GM18861 (cell line): ENCODE measurements at regions not wholly inside any gene's neighbourhood (a gene's known extent, or its start where the extent isn't known, plus 50 kb on each side); places are given as distances from the start of the nearest gene placed in this dataset.
"Not testable (repeated sequence)": the region's sequence is repeated elsewhere in the genome, so short reads cannot be mapped to it uniquely, and the experiment has no call there.

Experiments used
- ATAC-seq: cut with Tn5 transposase; IDR thresholded peaks from one replicate; pipeline ENCODE4 v1.9.1; 2021; ENCODE audit not compliant: unreplicated experiment

DNA sequence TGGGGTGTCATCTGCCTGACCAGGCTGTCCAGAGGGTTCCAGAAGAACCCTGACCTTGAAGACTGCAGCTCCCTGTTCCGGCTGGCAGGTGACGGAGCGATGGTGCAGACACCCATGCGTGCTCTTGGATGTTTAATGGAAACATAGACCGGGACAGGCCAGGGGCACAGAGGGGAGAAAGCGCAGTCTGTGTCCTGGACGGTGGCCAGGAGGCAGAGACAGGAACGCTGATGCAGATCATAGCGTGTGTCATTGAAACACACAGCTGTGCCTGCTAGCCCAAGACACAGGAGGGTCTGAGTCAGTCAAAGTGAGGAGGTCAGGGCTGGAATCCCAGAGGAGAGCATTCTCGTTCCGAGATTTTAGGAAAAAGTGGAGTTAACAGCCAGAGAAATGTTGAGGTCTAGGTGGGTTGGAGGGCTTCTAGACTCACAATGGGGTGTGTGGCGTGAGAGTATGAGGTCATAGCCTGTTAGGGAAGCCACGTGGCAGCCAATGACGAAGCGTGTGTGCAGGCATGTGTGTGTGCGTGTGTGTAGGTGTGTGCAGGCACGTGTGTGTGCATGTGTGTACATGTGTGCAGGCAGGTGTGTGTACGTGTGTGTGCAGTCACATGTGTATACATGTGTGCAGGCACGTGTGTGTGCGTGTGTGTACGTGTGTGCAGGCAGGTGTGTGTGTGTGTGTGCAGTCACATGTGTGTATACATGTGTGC lies 167.0 kb downstream of the ERMARD start:
- no peak for ATAC-seq

DNA sequence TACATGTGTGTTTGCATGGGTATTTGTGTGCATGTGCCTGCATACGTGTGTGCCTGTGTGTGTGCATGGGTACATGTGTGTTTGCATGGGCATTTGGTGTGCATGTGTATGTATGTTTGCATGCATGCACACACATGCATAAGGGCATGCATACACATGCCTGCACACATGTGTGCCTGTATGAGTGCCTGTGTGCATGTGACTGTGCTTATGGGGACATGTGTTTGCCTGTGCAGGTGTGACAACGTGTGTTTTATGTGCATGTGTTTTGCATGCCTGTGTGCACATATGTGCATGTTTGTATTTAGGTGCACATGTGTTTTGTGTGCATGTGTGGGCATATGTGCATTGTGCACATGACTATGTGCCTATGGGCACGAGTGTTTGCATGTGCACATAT lies 165.7 kb downstream of the ERMARD start:
- ATAC-seq: no peak

DNA sequence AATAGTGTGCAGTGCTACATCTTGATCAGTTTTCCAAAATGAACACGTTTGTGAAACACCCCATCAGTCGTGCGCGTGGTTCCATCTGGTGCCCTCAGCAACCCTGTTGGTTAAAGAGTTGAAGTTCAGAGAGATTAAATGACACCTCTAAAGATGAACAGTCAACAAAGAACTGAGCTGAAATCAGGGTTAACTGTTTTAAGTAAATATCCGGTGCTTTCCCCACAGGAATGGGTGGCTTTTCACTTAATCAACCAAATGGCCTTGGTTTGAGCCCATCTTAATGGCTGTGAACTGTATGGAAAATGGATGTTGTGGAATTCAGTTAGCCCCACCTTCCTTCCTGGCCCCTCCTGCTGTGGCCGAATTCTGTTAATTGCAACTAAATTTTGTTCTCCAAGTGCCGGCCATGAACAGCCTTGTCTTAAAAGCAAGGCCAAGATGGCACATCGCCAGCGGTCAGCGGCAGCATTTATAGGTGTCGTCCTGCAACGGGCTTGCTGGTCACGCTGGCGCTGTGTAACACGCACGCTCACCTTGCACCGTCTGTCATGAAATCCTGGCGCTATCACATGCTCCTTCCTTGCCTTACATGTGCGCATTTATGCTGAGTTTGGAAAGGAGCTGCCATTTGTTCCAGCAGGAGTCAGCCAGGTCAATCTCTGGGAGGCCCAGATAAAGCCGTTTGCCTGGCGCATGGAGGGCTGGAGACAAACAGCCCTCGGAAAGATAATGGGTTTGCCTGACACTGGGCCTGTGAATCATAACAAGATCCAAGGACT lies 164.5 kb downstream of the ERMARD start:
- ATAC-seq: no peak

DNA sequence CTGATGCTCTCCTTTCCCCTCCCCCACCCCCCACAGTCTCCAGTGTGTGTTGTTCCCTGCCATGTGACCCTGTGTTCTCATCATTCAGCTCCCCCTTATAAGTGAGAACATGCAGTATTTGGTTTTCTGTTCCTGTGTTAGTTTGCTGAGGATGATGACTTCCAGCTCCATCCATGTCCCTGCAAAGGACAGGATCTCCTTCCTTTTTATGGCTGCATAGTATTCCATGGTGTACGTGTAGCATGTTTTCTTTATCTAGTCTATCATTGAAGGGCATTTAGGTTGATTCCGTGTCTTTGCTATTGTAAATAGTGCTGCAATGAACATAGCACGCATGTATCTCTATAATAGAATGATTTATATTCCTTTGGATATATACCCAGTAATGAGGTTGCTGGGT lies 162.3 kb downstream of the ERMARD start:
- ATAC-seq: not testable (repeated sequence)

DNA sequence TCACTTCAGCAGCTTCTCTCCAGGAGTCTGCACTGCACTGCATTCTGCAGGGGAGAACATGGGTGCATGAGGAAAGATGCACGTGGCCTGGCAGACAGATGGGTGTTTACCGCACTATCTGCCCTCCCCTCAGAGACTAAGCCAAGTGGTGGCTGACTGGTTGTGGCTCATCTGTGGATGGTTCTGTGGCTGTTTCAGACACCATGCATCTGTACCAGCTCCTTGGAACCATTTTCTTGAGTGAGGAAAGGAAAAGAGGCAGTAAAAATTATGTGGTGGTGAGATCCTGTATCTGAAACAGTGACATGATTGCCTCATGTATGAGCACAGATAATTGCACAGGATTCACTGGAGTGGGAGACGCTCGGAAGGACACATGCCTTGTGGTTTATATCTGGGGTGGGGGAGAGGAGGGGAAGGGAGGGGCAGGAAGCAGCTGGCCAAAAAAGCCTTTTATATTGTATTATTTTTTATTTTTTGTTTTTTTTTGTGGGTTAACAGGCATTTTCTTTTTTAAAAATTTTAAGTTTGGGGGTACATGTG lies 161.7 kb downstream of the ERMARD start:
- ATAC-seq: no peak

DNA sequence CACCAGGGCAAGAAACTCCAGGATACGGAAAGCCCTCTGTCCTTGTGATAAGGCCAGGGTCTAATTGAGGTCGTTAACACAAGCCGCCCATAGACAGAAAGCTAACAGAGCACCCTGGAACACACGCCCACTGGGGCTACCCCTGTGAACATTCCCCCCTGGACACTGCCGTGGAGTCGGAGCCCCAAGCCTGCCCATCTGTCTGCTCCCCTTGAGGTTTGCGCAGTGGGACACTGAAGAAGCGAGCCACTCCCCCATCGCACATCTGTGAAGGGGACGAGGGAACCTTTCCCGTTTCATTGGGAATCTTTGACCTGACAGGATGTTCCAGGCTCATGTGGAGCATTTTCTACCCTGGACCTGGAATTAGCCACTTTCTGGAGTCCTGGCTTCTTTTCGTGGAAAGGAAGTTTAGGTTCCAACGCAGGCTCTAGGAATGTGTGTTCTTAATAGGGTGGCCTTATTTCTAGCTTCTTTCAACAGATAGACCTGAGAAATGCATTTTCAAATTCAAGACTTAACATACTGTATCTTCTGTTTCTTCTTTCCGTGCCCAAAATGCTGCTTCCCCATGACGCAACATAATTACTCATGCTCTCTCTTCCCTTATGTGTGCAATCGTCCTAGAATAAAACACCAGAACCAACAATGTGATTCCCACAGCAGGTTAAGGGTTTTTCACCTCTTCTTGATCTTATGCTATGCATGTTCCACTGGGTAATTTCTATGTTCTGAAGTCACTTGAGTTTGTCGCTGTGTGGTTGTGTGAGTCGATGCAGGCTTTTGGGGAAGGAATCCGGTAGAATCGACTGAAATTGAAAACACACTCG lies 161.1 kb downstream of the ERMARD start:
- no peak for ATAC-seq

DNA sequence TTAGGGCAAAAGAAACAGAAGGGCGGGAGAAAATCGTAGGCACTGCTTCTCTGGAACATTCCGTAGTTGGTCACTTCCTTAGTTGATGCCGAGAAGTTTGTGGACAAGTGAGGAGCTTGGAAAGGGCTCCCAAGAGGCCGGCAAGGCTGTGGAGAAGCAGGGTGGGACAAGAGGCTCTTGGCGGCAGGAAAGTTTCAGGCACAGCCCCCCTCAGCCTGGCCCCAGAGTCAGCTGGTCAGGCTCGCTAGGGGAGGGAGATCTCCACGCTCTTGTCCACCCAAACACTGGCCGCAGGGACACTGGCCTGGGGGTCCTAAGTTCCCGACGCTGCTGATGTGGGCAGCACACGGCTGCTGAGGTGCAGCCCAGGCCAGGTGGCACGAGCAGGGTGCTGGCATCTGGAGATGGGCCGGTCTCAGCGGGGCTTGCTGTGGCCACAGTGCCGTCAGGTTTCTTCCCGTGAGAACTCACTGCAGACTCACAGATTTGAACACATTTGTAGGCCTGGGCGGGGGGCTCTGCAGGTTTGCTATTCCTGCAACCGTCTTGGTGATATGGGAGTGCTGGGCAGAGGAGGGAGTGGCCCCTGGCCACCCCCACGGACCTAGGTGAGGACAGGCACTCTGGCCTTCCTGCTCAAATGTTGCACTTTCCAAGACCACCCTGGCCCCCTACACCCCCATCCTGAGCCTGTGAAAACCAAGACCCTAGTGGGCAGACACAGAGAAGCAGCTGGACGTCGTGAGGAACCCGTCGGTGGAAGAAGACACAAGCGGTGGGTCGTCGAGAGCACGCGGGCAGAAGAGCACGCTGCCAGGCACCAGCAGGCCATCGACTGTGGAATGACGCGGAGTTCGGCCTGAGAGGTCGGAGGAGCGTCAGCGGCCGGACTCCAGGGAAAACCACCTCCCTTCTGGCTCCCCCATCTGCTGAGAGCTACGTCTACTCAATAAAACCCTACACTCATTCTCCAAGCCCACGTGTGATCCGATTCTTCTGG lies 160.1 kb downstream of the ERMARD start:
- no peak for ATAC-seq

DNA sequence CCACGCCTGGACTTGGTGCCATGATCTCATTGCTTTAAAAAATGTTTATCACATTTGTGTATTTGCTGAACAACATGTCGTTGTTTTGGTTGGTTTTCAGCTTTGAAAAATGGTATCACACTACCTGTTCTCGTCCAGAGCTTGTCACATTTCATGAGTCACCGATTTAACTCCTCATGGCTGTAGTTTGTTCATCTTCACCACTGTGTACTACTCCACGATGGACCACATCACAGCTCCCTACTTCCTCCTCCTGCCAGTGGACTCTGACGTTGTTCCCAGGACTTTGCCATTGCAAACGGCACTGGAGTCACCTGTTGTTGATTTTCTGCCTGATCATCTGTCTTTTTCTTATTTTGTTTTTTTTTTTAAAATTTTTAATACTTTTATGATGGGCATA lies 157.7 kb downstream of the ERMARD start:
- ATAC-seq: no peak

DNA sequence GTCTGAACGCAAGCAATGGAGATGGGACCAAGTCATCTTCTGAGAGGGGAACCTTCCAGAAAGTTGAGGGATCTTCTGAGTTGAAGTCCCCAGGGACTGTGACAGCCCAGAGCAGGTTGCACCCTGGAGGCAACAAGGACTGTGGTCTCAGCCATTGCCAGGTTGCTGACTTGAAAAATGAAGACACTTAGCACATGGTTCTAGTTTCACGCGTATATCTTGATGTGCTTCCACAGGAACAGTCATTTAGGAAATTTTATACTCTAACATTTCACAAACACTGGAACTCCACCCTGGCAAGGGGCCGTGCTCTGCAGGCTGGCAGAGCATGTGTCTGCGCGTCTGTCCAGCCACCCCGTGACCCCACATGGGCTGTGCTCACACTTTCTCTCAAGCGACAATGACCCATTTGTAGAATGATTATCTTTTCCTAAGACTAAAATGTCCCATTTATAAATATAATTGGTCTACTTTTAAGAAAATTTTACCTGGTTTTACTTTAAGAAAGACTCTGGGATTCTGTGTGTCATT lies 157.0 kb downstream of the ERMARD start:
- ATAC-seq: no peak

DNA sequence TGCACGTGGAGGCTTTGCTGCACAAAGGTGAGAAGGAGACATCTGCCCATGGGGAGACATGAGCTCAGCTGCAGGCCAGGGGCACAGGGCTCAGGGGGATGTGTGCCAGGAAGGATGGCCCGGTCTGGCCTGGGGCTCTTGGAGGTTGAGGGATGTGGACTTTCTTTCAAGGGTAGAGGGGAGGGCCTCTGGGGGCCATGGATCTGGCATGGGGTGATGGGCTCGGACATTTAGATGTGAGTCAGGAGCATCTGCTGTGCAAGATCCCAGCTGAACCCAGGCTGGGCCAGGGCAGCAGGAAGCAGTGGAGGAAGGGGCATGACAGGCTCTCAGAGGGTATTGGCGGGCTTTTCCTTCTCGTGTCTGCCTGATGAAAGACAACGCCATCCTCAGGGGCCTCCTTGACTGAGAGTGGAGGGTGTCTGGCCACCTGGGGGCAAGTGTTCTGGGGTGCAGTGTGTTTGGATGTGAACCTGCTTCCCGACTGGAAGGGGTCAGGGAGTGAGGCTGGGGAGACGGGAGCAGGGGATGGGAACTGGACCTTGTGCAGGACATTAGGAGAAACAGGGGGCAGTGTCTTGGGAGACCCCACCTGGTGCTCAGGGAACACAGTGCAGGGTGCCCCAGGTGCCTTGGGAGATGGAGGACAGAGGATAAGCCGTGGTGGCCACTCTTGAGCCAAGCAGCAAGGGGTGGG lies 156.1 kb downstream of the ERMARD start:
- no peak for ATAC-seq

DNA sequence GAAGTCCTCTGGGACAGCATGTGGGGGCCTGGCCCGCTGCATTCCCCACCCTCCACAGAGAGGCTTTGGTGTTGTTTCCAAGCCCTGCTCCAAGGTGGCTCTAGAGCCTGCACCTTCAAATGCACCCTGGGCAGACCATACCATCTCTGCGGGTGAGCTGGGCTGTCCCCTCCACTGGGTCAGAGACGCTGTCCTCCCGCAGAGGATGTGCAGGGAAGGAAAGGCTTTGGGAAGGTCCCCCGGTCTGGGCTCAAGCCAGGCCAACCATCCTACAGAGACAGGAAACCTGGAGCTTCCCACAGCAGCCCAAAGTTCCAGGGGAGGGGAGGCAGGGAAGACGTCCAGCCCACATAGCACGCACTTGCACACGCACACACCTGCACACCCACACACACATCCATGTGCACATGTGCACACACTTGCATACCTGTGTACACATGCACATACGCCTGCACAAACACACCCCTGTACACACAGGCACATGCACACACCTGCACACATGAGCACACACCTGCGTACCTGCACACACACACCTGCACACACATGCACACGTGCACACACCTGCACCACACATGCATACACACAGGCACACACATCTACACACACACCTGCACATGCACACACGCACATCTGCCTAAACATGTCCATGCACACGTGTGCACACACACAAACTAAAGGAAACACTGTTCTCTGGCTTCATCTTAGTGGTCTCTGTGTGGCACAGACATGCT lies 155.4 kb downstream of the ERMARD start:
- no peak for ATAC-seq

DNA sequence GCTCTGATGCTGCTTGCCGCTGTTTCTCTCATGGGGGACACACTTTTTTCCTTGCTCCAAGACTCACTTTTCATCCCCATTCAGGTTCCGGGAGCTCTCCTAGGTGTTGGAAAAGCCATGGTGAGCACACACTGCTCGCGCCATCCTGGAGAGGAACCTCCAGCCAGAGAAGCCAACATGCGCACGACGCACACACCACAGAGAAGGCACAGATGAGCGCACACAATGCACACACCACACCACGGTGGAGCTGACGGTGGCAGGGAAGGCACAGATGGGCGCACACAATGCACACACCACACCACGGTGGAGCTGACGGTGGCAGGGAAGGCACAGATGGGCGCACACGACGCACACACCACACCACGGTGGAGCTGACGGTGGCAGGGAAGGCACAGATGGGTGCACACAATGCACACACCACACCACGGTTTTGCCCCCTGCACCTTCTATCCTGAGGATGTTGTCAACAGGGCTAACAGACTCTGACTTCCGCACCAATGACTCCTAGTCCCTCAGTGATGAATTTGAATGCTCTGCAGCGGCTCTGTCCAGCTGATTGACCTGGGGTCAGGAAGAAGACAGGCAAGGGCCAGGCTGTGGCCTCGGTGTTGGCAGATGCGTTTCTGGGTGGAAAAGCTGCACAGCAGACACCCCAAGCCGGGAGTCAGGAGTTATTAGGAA lies 154.7 kb downstream of the ERMARD start:
- ATAC-seq: no peak

DNA sequence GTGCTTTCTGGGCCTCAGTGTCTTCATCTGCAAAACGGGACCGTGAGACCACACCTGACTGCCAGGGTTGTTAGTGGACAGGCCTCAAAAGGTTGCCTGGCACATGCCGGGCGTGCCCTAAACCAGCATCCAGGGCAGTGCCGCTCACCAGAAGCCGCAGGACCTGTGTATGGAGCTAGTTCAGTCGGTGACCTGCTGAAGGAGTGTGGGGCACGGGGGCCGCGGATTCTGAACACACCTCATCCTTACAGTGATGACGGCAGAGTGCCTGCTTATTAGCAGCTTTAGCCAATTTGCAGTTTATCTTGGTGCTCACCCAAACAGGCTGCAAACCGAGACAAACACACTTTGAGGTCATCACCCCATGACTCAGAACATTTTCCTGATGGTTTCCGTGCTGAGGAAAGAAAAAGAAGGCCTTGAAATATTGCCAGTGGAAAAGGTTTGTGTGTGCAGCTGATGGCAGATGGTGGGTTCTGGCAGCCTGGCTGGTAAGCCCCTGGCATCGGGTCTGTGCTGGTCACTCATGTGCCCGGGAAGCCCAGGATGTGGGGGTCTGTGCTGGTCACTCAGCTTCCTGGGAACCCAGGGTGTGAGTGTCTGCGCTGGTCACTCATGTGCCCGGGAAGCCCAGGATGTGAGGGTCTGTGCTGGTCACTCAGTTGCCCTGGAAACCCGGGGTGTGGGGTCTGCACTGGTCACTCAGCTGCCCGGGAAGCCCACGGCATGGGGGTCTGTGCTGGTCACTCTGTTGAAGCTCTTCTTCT lies 153.8 kb downstream of the ERMARD start:
- no peak for ATAC-seq

DNA sequence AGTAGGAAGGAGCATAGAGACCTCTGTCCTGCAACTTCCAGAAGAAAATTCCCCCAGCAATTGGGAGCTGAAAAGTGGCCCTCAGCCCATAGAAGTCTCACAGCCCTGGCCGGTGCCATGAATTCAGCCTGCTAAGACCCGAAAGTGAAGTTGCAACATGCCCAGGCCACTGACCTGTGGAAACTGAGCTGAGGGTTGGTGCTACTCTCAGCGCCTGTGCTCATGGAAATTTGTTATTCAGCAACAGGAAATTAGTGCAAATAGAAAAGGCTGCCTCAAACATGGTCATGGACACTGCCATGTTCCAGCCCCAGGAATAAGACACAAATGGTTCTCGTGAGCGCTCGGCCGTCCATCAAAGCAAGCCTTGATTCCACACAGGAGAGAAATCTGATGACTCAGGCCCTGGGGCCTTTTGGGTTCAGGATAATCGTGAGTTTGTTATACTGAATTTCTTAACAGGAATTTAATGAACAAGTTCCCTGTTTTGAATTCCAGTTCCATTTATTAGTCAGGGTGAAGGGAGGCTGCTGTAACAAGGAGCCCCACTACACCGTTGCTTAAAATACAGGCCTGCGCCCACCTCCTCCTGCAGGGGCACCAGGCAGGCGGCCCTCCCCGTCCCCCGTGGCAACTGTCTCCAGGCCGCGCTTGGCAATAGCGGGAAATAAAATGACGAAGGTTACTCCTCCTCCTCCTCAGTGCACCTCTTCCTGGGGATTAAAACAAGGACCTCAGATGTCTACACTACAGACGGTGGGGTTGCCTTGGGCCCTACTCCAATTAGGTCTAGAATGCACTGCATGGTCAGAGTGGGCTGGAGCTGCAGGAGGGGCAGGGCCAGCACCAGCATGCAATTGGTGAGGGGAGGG lies 152.9 kb downstream of the ERMARD start:
- no peak for ATAC-seq

DNA sequence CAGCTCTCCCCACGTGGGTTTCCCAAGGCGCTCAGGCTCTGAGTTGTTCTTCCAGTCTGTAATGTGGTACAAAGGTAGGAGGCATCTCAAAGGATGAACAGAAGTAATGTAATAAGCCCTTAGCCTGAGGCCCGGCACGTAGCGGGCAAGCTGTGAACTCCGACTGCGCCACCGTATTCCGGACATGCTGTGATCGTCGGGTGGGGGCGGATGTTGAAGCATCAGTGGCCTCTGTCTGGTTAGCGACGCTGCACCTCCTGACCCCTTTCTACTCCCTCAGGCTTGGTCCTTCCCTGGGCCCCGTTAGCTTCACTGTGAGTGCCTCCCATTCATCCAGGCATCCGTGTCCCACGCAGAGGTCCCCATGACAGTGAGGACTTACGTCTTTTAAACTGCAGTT lies 151.7 kb downstream of the ERMARD start:
- ATAC-seq: no peak

DNA sequence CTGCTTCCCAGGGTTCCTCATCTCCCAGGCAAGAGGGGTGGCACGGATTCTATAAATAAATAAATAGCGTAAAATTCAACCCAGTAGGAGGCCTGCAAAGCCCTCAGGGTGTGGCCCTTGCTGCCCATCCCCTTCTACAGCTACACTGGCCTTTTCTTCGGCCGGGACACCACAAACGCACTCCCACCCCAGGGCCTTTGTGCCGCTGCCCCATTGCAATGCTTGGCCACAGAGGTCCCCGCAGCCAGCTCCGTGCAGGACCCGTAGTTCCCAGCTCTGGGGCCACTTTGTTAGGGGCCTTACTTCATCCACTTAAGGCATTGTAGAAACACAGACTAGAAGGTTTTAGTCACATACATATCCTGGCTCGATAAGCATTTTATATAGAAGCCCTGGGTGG lies 151.2 kb downstream of the ERMARD start:
- ATAC-seq: no peak
